NCI-H69 (cell line): ENCODE measurements at regions not wholly inside any gene's neighbourhood (a gene's known extent, or its start where the extent isn't known, plus 50 kb on each side); places are given as distances from the start of the nearest gene placed in this dataset.
"Not testable (repeated sequence)": the region's sequence is repeated elsewhere in the genome, so short reads cannot be mapped to it uniquely, and the experiment has no call there.

Experiments used
- DNase-seq: peaks from one replicate; lab custom pipeline; 2025; lab: John Stamatoyannopoulos, UW

GRCh38 chr6:15827496-15828255 lies 164.8 kb upstream of the DTNBP1 start:
- no peak for DNase-seq

GRCh38 chr6:15826814-15827318 lies 164.0 kb upstream of the DTNBP1 start:
- DNase-seq = no peak

GRCh38 chr6:15825332-15825930 lies 162.6 kb upstream of the DTNBP1 start:
- no peak for DNase-seq

GRCh38 chr6:15824811-15825210 lies 162.0 kb upstream of the DTNBP1 start:
- DNase-seq = no peak

- DNase-seq = no peak
Observed at GRCh38 chr6:15823838-15824414, 161.1 kb upstream of the DTNBP1 start.

GRCh38 chr6:15822835-15823234 lies 160.0 kb upstream of the DTNBP1 start:
- DNase-seq = no peak

GRCh38 chr6:15819841-15820240 lies 157.0 kb upstream of the DTNBP1 start:
- no peak for DNase-seq

- peak; percentile 19 for DNase-seq
Observed at GRCh38 chr6:15819226-15819625, 156.4 kb upstream of the DTNBP1 start.

- no peak for DNase-seq
Observed at GRCh38 chr6:15818491-15818890, 155.7 kb upstream of the DTNBP1 start.

- no peak for DNase-seq
Observed at GRCh38 chr6:15818044-15818443, 155.2 kb upstream of the DTNBP1 start.

- DNase-seq = no peak
Observed at GRCh38 chr6:15817100-15817499, 154.3 kb upstream of the DTNBP1 start.

GRCh38 chr6:15816661-15817060 lies 153.8 kb upstream of the DTNBP1 start:
- DNase-seq = no peak

GRCh38 chr6:15813698-15814097 lies 150.9 kb upstream of the DTNBP1 start:
- DNase-seq = not testable (repeated sequence)

- no peak for DNase-seq
Observed at GRCh38 chr6:15811107-15811506, 148.3 kb upstream of the DTNBP1 start.

GRCh38 chr6:15810618-15811017 lies 147.8 kb upstream of the DTNBP1 start:
- DNase-seq = no peak

- no peak for DNase-seq
Observed at GRCh38 chr6:15809367-15809766, 146.5 kb upstream of the DTNBP1 start.

- DNase-seq = peak; percentile 69
Observed at GRCh38 chr6:15804164-15805154, 141.6 kb upstream of the DTNBP1 start.

- DNase-seq = no peak
Observed at GRCh38 chr6:15802466-15802865, 139.6 kb upstream of the DTNBP1 start.

- DNase-seq = no peak
Observed at GRCh38 chr6:15801912-15802311, 139.1 kb upstream of the DTNBP1 start.

GRCh38 chr6:15800841-15801617 lies 138.2 kb upstream of the DTNBP1 start:
- no peak for DNase-seq
